HCT116 (cell line): ENCODE measurements at regions not wholly inside any gene's neighbourhood (a gene's known extent, or its start where the extent isn't known, plus 50 kb on each side); places are given as distances from the start of the nearest gene placed in this dataset.

Source experiments
- CEBPB ChIP-seq: IDR thresholded peaks from 2 replicates; pipeline ENCODE4 v1.6.1; 2012; ENCODE audit warnings: low read depth
- CTCF ChIP-seq, 3 experiments: fragments of 200-600 bp in 1 of 3; sonication (generic) in 1 of 3; IDR thresholded peaks in 2 of 3; conservative IDR thresholded peaks in 1 of 3; 2 replicates each; pipeline ENCODE4 v1.5.1; 2012 to 2017; ENCODE audit warnings: low read depth in 2 of 3, low read length in 2 of 3, antibody characterized with exemption in 1 of 3, borderline replicate concordance in 1 of 3, control low read depth in 1 of 3, mild to moderate bottlenecking in 1 of 3, mixed read lengths in 1 of 3, mixed run types in 1 of 3, moderate library complexity in 1 of 3; ENCODE audit not compliant: insufficient read depth in 1 of 3
- EZH2 ChIP-seq: fragments of 200-600 bp; sonication (generic); IDR thresholded peaks from 2 replicates; pipeline ENCODE4 v1.6.1; 2017; ENCODE audit warnings: antibody characterized with exemption, mixed run types
- JUND ChIP-seq: IDR thresholded peaks from 2 replicates; pipeline ENCODE4 v1.6.1; 2012
- MAX ChIP-seq: IDR thresholded peaks from 2 replicates; pipeline ENCODE4 v1.6.1; 2012
- POLR2A ChIP-seq: IDR thresholded peaks from 2 replicates; pipeline ENCODE4 v1.7.0; 2011; ENCODE audit warnings: borderline replicate concordance; ENCODE audit not compliant: insufficient read depth, insufficient read length; ENCODE audit errors: extremely low read depth
- POLR2AphosphoS5 ChIP-seq: IDR thresholded peaks from 2 replicates; pipeline ENCODE4 v1.6.1; 2011; ENCODE audit warnings: mild to moderate bottlenecking, low read depth, low read length, moderate library complexity
- REST ChIP-seq: IDR thresholded peaks from 2 replicates; pipeline ENCODE4 v1.6.1; 2012; ENCODE audit warnings: low read depth
- TCF7L2 ChIP-seq: IDR thresholded peaks from 2 replicates; pipeline ENCODE4 v1.7.0; 2011; ENCODE audit warnings: borderline replicate concordance, inconsistent platforms; ENCODE audit not compliant: insufficient read depth, insufficient read length; ENCODE audit errors: extremely low read depth
- ZBTB33 ChIP-seq: IDR thresholded peaks from 2 replicates; pipeline ENCODE4 v1.6.1; 2011; ENCODE audit warnings: mild to moderate bottlenecking, low read length, moderate library complexity; ENCODE audit not compliant: insufficient replicate concordance; ENCODE audit errors: extremely low read depth

- no peak for TF ChIP-seq JUND
- TF ChIP-seq POLR2A = no peak
- no peak for TF ChIP-seq POLR2AphosphoS5
- no peak for TF ChIP-seq CTCF (IDR thresholded peaks at IDR 0.05 in 2 of 3, conservative IDR thresholded peaks at IDR 0.05 in 1 of 3; ENCODE audit: borderline replicate concordance in 1 of 3, insufficient read depth in 1 of 3, low read depth in 2 of 3, low read length in 2 of 3)
- no peak for TF ChIP-seq MAX
- TF ChIP-seq ZBTB33 = no peak
- TF ChIP-seq EZH2 = no peak
- TF ChIP-seq REST = no peak
- TF ChIP-seq CEBPB = no peak
- TF ChIP-seq TCF7L2 = no peak
Measured at GRCh38 chr4:14929669-14930068, 72.6 kb upstream of the CPEB2 start.
